ENCODE measurements at regions not wholly inside any gene's neighbourhood (a gene's known extent, or its start where the extent isn't known, plus 50 kb on each side); places are given as distances from the start of the nearest gene placed in this dataset.

DNA sequence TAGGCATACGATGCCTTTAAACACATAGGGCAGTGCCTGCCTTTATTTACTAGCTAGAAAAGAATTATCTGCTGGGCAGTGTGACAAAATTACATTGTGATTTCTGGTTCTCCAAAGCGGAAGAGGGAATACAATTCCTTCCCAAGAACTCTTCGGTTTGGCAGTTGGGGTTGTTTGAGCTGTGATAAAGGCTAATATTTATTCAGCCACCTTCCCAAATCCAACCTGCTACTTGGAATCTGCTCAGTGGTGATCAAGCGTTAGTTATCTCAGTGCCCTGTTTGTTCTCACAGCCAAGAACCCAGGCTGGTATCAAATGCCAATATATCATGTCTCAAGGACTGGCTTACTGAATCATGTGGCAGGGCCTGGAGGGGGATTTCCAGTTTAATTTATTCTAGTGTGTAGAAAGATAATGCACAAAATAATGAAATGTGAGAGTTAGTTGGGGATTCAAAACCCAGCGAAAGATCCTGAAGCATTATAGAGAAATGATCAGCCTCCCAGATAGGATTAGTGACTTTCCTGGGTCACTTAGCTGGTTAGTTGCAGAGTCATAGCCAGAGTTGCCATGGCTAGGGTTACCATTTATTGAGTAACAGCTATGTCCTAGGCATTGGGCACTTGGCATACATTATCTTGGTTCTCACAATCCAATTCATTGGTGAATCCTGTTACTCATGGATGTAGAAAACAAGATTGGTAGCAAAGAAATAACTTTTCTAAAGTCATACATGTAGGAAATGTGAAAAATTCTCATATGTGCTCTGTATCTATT, 457.0 kb upstream of the KLF4 start:
- no peak for DNase-seq (ENCODE audit: low read depth)

DNA sequence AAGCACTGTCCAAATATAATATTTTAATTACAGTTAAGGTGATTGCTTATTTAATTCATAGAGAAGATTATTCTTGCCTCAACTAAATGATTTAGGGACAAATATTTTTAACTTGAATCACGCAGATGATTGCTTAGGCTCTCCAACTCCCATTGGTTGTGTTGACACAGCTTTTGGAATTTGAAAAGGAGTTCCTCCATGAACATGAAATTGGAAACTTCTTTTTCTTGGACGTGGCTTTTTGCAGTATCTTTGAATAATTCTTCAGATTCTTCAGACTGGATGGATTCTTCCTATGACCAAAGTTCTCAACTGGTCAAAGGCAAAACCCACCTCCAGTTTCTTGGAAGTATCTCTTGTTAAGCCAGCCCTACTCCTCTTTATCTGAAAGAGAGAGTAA, 456.4 kb upstream of the KLF4 start:
- DNase-seq (ENCODE audit: low read depth) = no peak

DNA sequence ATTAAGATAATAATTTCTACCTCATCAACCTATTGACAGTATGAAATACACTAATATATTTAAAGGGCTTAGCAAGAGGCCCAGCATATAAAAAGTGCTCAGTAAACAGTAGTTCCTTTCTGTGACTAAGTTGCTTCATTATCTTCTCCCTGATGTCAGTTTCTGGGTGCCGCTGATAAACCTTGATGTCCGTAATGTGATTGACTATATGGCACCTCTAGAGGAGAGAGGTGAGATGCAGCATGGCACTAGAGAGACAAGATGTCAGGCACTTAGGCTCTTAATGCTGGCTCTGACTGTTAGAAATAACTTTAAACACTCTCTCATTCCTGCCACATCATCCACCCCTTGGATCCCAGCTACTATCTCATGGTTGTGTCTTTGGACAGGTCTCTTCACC, 455.9 kb upstream of the KLF4 start:
- DNase-seq (ENCODE audit: low read depth) = no peak

DNA sequence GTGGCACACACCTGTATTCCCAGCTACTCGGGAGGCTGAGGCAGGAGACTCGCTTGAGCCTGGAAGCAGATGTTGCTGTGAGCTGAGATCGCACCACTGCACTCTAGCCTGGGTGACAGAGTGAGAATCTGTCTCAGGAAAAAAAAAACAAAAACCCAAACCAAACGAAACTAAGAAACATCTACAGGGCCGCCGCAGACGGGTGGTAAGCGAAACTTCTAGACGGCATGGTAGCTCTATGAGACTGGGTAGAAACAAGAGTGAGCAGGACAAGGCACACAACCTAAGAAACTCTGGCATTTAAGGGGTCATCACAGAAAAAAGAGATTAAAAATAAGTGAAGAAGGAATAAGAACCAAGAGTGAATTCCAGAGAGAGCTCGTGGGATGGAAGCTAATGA, 454.8 kb upstream of the KLF4 start:
- DNase-seq (ENCODE audit: low read depth) = no peak

DNA sequence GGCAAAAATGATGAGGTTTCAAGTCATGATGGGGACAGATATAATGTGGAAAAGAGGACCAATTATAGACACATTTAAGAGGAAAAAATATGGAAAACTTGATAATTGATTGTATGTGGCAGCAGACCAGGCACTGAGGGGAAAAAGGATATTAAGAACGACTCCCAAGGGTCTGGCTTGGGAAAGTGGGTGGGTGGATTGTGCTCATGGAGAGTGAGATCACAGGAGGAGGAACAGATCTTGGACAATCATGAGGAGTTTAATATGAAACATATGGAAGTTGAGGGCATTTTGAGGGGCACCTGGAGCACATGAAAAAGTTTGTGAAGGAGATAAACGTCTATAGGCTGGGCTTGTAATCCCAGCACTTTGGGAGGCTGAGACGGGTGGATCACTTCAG, 454.3 kb upstream of the KLF4 start:
- no peak for DNase-seq (ENCODE audit: low read depth)

DNA sequence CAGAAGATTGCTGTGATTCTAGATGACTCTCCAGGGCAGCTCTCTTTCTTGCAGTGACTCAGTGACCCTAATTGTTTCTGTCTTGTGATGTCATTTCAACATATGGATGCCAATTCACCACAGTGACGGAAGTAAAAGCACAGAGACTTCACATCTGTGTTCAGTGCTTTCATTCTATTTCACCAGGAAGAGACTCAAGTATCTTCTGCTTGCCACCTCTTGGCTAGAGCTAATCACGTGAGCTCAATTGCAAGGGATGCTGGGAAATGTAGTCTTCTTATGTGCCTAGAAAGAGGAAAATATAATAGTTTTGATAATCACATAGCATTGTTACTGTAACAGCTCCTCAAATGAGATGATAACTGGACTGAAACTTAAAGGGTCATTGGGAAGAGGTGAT, 453.3 kb upstream of the KLF4 start:
- DNase-seq (ENCODE audit: low read depth) = no peak

DNA sequence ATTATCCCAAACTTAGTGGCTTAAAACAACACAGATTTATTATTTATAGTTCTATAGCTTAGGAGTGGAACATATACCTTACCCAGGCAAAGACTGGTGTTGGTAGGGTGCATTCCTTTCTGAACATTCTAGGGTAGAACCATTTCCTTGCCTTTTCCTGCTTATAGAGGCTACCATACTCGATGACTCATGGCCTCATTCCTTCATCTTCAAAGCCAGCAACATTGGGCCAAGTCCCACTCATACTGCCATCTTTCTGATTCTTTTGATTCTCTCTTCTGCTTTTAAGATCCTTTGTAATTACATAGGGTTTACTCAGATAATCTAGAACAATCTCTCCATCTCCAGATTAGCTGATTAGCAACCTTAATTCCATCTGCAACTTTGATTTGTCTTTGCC, 452.7 kb upstream of the KLF4 start:
- DNase-seq (ENCODE audit: low read depth) = no peak

DNA sequence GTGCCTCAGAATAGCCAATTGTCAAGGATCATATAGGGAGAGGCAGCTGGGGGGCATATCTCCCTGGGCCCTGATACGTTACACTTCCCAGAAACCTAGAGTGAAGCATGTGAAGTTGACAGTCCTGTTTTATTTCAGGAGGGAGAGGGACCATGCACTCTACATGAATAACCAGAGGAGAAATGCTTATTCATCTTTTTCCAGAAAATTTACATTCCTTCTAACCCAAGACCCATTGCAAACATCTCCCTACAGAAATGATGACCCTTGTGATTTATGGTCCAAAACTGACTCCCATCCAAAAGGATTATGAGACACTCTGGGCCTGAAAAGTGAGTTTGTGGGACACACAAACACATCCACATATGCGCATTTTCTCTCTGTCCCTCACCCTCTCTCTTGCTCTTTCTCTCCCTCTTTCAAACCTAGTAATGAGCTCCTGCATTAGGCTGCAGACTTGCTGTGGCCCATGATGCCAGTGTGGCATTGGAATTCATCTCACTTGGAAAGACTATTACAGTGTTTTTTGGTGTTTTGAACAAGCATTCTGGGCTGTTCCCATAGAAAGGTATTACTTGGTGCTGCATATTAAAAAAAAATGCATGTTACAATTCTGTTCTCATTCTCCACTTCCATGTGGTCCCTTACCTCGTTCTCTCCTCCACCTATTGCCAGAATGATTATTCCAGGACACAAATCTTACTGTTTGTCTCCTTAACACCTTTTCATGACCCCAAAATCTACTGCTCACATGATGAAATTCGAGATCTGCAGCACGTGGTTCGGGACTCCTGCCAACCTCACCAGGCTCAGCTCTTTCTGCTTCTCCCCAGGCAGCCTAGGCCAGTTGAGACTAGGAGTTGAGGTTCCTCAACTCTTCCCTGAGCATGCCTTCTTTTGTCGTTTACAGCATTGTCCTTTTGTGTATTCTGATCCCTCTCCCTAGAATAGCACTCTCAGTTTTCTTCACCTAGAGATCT, 451.3 kb upstream of the KLF4 start:
- no peak for DNase-seq (ENCODE audit: low read depth)

DNA sequence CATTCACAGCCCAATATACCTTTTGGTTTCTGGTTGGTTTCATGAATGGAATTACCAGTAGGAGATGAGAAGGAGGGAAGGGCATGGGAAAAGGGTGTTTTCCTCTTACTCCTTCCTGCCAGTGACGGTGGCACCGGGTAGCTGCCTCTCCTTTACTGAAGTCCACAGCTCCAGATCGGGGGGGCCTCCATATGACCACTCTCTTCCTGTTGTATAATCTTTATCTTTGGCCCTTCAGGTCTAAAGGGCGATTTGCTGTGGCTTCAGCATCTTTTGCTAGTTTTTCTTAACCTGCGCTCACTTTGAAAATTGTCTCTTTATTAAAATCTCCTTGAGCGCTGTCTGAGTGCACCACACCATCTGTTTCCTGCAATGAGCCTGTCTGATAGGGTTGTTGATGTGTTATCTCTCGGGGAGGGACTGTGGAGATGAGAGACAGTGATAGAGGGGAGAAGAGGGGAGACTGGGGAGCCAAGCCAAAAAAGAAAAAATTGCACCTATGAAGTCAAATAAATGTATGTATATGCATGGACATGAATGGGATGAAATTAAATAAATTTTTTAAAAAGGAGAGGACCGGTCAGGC, 449.3 kb upstream of the KLF4 start:
- DNase-seq (ENCODE audit: low read depth) = no peak

DNA sequence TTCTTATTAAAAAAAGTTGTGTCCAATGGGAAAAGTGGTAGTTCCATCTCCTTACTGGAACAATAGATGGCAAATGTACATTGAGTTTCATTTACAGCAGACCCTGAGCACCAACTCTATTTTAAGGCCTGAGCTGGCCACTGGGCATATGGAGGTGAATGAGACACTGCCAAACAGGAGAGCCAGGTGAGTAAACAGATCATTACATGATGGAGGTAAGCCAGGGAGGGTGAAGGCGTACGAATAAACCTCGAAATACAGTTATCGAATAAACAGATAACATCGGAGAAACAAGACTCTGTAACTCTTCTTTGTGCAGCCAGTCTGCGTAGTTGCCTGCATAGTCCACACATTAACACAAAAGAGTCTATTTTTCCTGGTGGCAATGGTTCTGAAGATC, 446.4 kb upstream of the KLF4 start:
- DNase-seq (ENCODE audit: low read depth) = no peak

DNA sequence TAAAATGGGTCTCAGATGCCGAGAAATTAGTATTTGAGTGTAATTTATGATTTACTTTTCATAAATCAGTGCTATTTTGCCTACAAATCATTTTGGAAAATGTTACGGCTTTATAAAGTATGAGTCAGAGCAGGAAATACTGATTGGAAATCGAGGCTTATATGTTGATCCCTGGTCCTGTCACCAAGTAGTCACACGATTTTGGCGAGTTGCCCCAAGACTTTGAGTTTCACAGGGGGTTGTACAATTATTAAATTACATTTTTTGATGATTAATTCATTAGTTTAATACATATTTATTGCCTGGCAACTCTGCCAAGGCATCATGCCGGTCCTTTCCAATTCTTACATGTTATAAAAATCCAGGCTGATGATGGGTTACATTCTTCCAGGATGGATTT, 443.9 kb upstream of the KLF4 start:
- no peak for DNase-seq (ENCODE audit: low read depth)

DNA sequence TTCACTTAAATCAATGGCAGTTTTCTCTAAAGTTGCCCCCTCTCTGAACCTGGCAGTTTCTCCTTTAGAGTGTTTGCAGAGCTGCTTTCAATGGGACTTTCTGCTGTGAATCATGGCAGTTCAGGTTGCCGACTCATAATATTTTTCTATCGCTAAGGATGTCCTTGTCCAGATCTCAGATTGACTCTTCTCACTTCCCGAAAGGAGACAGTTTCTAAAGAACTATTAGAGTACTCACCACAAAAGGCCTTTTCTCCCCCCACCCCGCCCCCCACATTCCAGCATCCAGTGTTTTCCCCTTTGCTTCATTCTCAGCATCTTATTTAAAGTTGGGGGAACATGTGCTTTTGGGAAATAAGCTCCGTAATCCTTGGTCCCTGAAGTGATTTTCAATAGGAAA, 443.5 kb upstream of the KLF4 start:
- no peak for DNase-seq (ENCODE audit: low read depth)

DNA sequence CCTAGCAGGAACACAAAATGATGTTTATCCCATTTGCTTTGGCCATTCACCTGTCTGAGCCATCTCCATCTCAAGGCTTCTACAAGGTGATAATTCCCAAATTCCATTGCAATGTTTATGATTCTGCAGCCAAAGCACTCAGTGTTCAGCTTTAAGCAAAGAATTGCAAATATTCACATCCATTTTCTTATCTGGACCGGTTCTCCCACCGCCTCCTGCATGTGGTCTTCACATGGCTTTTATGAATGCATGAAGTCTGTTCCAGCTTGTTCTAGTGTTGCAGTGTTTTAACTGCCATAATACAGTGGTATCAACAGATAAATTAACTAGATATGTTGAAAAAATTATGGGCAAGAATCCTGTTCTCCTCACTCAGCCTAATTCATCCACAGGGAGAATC, 443.0 kb upstream of the KLF4 start:
- no peak for DNase-seq (ENCODE audit: low read depth)

DNA sequence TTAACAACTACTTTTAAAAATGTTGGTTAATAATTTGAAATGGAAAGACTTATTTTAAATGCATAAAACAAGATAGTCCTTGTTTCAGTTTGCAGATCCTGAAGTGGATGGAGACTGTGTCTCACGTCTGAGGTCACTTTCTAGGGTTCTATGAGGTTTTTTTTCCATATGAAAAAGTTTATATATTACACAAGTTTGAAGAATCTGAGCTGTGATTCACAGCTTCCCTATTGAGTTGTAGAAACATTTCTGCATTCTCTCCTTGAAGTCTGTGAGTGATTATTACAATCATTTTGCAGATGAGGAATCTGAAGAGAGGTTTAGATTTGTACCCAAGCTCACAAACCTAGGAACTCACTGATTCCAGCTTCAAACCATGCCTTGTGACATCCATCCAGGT, 442.5 kb upstream of the KLF4 start:
- DNase-seq (ENCODE audit: low read depth) = no peak

DNA sequence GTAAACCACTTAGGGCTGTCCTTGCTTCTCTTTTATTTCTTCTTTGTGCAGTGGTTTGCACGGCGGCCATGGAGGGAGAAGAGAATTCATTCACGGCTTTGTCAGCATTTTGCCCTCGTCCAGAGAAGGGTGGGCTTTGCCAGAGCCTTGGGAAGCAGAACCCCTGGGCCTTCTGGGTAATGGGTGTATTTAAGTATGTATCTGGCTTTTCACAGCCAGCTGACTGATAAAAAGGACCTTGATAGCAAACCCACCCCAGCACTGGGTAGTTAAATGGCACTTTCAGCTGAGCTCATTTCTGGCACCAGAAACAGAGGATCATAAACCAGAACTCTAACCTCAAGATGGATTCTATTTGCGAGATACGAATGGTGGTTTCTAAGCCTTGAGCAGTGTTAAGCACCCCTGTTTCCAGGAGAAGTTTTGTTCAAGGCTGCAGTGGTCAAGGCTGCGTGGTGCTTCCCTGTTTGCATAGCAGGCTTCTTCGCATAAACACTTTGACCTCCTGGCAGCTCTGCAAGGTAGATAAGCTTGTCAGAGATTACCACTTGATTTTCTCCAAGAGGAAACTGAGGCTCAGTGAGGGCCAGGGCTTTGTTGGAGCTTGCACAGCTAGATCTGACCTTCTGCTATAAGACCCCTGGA, 441.6 kb upstream of the KLF4 start:
- DNase-seq (ENCODE audit: low read depth) = no peak

DNA sequence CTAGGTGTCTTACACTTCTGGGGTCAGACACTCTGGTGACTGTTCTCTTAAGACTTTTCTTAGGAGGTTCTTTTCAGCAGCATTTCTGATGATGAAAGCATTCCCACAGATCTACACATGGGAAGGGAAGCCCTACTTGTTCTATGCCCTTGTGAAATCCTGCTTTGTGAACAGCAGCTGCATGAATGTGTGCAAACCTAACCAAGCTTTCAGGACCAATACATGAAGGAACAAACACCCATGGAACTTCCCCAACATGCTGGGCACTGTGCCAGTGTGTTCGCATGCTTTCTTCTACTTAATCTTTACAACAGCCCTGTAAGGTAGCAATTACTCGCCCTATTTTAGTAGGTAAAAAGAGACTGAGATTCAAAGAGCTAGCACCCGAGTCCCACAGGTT, 439.9 kb upstream of the KLF4 start:
- DNase-seq (ENCODE audit: low read depth) = no peak

DNA sequence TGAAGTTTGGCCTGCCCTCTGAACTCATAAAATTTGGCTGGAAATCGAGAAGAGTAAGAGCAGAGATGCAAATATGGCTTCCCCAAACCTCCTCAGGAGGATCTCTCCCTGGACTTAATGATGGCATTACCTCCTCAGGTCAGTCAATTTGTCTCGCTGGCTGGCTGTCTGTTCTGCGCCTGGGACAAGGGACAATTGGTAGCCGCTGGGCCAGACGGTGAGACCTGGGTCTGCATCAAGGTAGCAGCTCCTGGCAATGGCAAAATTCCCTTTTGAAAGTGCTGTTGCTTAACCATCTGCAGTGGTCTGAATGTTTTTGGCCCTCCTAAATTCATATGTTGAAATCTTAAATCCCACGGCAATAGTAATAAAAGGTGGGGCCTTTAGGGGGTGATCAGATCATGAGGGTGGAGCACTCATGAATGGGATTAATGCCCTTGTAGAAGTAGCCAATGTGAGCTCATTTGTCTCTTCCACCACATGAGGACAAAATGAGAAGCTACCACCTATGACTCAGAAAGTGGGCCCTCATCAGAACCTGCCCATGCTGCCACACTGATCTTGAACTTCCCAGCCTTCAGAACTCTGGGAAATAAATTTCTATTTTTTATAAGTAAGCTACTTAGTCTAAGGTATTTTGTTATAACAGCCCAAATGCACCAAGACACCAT, 439.3 kb upstream of the KLF4 start:
- no peak for DNase-seq (ENCODE audit: low read depth)

DNA sequence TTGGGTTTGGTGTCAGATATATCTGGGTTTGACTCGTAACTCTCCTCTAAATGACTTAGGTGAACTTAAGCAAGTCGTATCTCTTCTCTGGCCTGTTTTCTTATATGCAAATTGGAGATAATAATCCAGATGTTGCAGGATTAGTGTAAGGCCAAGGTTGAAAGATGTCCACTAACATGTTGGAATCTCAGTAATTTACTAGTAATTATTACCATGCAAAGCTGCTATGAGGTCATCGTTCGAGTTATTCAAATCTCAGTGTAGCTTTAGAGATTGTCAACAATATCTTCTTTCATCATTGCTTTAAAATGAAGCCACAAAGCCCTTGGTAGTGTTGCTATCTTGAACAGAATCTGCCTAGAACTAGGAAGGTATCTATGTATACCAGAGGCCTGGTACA, 437.7 kb upstream of the KLF4 start:
- no peak for DNase-seq (ENCODE audit: low read depth)

DNA sequence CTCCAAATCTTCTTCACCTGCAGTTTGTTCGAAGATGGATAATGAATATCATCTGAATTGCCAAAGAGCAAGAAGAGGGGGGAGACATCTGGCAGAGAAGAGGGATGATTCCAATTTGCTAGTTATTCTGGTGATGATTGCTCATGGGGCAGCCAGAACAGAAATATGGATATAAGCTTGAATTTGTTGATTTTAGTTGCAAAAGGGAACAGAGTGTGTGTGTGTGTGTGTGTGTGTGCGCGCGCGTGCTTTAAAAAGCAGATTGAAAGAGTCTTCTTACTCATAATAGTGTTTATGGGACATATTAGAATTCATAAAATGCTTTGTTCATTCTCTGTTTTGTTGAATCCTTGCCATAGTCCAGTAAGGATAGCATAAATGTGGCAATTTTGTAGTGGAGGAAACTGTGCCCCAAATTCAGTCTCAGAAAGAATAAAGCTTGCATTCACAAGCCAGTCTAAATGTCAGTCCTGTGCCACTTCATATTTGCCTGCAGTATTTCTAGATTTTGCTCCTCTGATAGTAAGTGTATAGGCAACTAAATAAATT, 436.3 kb upstream of the KLF4 start:
- no peak for DNase-seq (ENCODE audit: low read depth)

DNA sequence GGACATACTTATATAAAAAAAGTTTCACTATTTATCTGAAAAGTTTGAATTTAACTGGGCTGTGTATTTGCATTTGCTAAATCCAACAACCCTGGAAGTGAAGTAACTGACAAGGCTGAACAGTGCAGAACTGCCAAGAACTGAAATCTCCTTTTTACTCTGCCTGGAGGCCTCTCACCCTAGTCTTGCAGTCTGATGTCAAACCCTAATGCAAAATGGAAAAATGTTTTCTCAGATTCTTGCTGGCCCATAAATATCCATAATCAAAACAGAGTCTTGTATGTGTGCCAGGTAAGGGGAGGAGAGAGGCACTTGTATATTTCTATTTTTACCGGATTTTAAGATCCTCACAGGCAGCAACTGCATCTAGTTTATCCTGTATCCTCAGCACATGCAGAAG, 432.7 kb upstream of the KLF4 start:
- no peak for DNase-seq (ENCODE audit: low read depth)

DNA sequence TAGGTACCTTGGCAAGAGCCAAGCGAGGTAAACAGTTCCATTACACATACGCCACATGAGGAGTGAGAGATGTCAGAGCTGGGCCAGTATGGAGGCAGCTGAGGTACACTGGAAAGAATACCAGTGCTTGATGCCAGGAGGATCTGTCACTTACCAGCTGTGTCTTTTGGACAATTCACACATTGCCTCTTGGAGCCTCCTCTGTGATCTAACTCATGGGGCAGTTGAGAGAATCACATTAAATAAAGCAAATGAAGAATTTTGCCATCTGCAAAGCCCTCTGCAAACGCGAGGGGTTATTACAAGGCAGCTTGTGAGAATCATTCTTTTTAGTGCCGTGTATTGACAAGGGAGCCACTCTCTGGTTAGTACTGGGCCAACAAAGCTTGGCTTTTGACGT, 429.7 kb upstream of the KLF4 start:
- no peak for DNase-seq (ENCODE audit: low read depth)

DNA sequence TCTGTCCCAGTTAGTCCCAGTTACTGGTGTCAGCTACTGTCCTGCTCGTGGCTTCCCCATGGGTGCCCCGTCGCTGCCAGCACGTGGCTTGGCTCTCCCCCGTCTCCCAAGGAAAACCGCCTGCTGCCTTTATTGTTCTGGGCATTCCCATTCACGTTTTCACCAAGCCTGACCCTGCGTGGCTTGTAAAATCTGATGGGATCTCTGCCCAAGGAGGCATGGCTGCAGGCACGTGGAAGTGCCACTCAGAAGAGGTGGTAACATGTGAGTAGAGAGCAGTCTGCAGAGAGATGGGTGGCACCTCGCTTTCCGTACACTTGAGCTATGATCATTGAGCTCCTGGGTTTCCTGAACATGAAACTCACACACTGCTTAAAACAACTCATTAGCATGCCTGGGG, 429.2 kb upstream of the KLF4 start:
- no peak for DNase-seq (ENCODE audit: low read depth)
